Astrocyte of the cerebellum (primary cell): ENCODE measurements at regions not wholly inside any gene's neighbourhood (a gene's known extent, or its start where the extent isn't known, plus 50 kb on each side); places are given as distances from the start of the nearest gene placed in this dataset.

Experiments
- DNase-seq: peaks from one replicate; pipeline ENCODE4 v3.0.0-alpha.2; 2011; ENCODE audit warnings: low read depth
- H3K4me3 ChIP-seq: 2 replicates; pipeline ENCODE4 v1.5.1; 2011; ENCODE audit warnings: mild to moderate bottlenecking, low read depth, low read length, moderate library complexity
- in situ Hi-C: cut with HindIII; loops from 2 replicates; pipeline ENCODE4 v1.10.0; 2017; ENCODE audit warnings: low sequenced_read_pairs
- TF ChIP-seq, protein P1 (sequence below): IDR thresholded peaks from 2 replicates; pipeline ENCODE4 v1.5.1; 2012; ENCODE audit warnings: low read length, low read depth, moderate library complexity, mild to moderate bottlenecking; ENCODE audit errors: missing control alignments

DNA sequence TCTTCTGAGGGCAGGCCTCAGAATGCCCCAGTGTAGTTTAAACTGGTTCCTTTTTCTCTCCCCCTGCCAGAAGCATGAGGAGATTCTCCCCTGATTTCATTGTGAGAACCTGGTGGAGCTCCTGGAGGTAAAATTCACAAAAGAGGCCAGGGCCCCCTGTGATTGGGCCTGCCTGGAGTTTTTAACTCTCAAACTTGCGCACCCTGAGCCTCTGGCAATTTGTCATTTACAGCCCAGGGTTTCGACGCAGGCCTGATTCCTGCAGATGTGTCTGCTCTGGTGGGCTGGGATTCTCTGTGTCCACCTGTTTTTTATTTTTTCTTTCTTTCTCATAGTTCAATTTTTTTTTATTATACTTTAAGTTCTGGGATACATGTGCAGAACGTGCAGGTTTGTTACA is 157.9 kb downstream of the ASB1 start:
- in situ Hi-C loops: loop anchor here (5.0 kb wide), 1 partner anchor 67 kb away; no protein-coding TSS in a partner anchor
- no peak for DNase-seq
- no peak overlapping the region for H3K4me3 ChIP-seq
- TF ChIP-seq, protein P1, sequence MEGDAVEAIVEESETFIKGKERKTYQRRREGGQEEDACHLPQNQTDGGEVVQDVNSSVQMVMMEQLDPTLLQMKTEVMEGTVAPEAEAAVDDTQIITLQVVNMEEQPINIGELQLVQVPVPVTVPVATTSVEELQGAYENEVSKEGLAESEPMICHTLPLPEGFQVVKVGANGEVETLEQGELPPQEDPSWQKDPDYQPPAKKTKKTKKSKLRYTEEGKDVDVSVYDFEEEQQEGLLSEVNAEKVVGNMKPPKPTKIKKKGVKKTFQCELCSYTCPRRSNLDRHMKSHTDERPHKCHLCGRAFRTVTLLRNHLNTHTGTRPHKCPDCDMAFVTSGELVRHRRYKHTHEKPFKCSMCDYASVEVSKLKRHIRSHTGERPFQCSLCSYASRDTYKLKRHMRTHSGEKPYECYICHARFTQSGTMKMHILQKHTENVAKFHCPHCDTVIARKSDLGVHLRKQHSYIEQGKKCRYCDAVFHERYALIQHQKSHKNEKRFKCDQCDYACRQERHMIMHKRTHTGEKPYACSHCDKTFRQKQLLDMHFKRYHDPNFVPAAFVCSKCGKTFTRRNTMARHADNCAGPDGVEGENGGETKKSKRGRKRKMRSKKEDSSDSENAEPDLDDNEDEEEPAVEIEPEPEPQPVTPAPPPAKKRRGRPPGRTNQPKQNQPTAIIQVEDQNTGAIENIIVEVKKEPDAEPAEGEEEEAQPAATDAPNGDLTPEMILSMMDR: no peak

DNA sequence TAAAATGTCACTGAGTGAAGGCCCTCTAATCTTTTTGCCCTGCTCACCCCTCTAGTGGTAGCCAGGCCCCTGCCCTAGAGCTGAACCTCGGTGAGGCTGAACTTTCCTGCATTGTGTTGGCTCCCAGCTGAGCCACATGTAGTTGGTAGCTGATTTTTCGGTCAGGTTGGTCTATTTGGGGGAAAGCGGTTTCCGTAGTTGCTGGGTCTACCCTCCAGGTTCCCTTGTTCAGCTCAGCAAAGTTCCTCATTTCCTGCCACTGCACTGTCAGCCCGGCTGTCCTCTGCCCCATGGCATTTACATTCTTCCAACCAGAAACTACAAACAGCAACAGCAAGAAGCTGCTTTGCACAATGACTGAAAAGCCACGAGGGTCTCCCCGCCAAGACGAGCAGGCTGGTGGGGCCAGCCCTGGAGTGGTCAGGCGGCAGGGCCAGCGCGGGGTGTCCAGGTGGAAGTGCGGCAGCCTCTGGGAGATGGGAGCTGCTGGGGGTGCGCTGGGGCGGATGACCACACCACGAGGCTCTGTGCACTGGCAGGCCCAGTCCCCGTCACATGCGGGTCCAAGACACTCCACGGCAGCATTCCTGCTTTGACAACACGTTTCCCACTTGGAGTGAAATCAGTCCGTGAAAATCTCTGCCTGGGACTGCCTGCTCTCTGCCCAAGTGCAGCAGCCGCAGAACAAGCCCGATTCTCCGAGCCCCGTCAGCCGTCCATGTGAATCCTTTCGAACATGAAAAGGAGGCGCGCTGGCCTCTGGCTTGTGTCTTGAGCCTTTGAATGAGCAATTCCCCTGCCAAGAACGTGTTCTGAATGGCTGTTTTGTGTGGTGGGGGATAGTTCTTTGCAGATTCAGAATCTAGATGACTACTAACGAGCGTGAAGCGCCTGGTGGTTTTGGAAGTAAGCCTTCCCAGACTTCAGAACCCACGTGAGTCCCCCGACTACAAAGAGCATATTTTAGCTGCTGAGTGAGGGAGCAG is 159.4 kb downstream of the ASB1 start:
- in situ Hi-C loops: loop anchor here (5.0 kb wide), 1 partner anchor 69 kb away; no protein-coding TSS in a partner anchor
- DNase-seq: peak; percentile 93
- TF ChIP-seq, protein P1: no peak
- H3K4me3 ChIP-seq: no peak overlapping the region

DNA sequence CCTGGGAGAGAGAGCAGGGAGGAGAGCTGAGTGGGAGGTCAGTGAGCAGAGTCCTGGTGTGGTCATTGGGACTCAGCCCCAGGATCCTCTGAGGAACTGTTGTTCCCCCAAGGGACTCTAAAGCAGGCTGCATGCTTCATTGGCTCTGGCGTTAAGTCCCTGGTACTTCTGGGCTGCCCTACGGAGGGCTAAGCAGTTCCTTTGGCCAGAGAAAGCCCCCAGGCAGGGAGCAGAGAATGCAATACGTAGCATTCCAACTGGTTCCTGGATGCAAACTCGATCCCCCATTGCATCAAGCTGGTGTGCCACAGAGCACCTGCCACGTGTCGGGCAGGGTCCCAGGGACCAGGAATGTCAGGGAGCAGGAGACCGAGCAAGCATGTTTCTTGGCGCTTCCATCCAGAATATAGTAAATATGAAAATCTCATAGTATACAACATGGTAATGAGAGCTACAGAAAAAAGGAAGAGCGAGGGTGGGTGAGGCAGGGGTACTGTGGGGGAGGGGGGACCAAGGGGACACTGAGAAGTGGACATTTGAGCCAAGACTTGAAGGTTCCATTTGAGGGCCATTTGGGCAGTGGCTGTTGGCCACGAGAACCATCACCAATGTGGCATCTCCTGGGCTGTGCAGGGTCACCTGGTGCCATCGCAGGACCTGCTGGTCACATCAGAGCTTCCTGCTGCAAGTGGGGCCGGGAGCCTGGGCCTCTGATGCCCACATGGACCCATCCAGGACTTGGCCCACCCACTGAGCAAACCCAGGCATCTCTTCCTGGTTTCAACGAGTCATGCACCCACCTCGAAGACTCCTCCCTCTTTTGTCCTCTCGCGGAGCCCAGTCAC is 160.4 kb downstream of the ASB1 start:
- H3K4me3 ChIP-seq: no peak overlapping the region
- in situ Hi-C loops: loop anchor here (5.0 kb wide), 1 partner anchor 70 kb away; no protein-coding TSS in a partner anchor
- no peak for DNase-seq
- TF ChIP-seq, protein P1: no peak

DNA sequence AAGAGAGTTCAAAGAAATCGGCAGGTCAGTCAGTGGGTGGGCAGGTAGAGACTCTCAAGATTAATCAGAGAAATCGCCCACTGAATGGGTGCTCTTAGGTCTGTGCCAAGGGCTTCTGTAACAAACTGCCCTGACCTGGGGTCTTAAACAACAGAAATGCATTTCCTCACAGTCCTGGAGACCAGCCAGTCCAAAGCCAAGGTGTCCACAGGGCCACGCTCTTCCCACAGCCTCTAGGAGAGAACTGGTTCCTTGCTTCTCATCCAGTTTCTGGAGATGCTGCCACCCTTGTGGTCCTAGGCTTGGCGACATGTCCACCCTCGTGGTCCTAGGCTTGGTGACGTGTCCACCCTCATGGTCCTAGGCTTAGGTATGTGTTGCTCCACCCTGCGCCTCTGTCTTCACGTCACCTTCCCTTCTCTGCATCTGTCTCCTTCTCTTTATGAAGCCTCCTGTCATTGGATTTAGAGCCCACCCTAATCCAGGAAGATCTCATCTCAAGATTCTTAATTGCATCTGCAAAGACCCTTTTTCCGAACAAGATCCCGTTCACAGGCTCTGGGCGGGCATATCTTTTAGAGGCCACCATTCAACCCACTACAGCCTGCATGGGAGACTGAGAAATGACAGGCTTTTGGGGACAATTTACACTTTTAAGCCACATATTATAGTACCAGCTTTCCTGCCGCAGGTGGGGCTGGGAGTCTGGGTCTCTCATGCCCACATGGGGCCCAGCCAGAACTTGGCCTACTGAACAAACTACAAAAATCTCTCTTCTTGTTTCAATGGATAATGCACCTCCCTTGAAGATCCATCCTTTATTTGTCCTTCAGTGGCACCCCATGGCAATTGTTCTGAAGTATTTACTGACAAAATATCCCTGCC is 161.3 kb downstream of the ASB1 start:
- in situ Hi-C loops: loop anchor here (5.0 kb wide), 1 partner anchor 71 kb away; no protein-coding TSS in a partner anchor
- no peak overlapping the region for H3K4me3 ChIP-seq
- TF ChIP-seq, protein P1: no peak
- no peak for DNase-seq

DNA sequence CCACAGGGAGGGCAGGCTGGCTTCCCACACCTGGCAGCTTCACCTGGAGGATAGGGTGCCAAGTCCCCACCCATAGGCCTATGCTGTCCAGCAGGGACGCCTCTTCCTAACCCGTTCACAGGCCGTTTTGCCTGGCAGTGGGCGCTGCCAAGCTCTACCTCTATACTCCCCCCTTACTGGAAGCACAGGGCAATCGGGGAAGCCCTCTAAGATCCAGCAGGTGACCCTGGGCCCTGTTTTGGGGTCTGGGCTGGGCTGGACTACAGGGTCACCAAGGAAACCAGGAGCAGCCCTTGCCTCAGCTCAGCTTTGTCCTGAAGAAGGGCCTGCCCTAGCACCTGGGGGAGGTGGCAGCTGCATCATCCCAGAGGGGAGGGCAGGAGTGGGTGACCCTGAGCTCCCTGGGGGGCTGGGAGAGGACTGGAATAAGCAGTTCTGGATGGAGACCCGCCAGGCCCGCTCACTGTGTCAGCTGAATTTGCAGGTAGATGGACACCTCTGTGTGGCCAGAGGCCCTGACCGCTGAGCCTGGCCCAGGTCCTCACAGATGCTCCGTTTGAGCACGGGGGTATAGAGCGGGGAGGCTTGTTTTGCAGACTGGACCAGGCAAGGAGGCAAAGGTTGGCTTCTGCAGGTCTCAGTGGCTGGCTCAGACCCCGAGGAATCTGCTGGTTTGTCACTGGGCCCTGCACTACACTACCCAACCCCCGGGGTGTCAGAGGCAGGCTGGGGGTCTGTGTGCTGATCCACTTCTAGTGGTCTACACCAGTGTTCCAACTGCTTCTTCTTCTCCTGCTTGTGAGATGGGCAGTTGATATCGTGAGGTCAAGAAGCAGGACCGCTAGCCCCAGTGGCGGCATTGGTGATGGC is 163.1 kb downstream of the ASB1 start:
- DNase-seq: no peak
- TF ChIP-seq, protein P1: no peak
- in situ Hi-C loops: loop anchor here (5.0 kb wide), 1 partner anchor 73 kb away; no protein-coding TSS in a partner anchor
- H3K4me3 ChIP-seq: no peak overlapping the region
